GM12865 (cell line): ENCODE measurements at regions not wholly inside any gene's neighbourhood (a gene's known extent, or its start where the extent isn't known, plus 50 kb on each side); places are given as distances from the start of the nearest gene placed in this dataset.

Source experiments
- DNase-seq: peaks from one replicate; pipeline ENCODE4 v3.0.0; 2010; ENCODE audit warnings: low read depth
- H3K4me3 ChIP-seq: 2 replicates; pipeline ENCODE4 v1.5.1; 2011; ENCODE audit warnings: mild to moderate bottlenecking, low read depth, low read length, control low read depth
- CTCF ChIP-seq: IDR thresholded peaks from 2 replicates; pipeline ENCODE4 v1.5.1; 2011; ENCODE audit warnings: low read length, control low read depth, low read depth, inconsistent platforms; ENCODE audit not compliant: insufficient read depth; ENCODE audit errors: missing control alignments

GRCh38 chr14:22070119-22070982, 396.7 kb upstream of the OR4E1 start:
- no peak for TF ChIP-seq CTCF
- peak; percentile 35 for DNase-seq
- H3K4me3 ChIP-seq, result no peak overlapping the region

GRCh38 chr14:22065347-22065746, 391.7 kb upstream of the OR4E1 start:
- no peak for TF ChIP-seq CTCF
- no peak overlapping the region for H3K4me3 ChIP-seq
- no peak for DNase-seq

- DNase-seq, result no peak
- H3K4me3 ChIP-seq, result no peak overlapping the region
- TF ChIP-seq CTCF, result no peak
These were observed 385.6 kb upstream of the OR4E1 start for GRCh38 chr14:22059201-22059600.

- H3K4me3 ChIP-seq, result no peak overlapping the region
- TF ChIP-seq CTCF, result no peak
- no peak for DNase-seq
These were observed 379.2 kb upstream of the OR4E1 start for GRCh38 chr14:22052795-22053194.

GRCh38 chr14:22047115-22047514, 373.5 kb upstream of the OR4E1 start:
- peak; percentile 37 for TF ChIP-seq CTCF
- peak; percentile 55 for DNase-seq
- H3K4me3 ChIP-seq, result no peak overlapping the region

GRCh38 chr14:22046063-22046462, 372.4 kb upstream of the OR4E1 start:
- DNase-seq, result no peak
- H3K4me3 ChIP-seq, result no peak overlapping the region
- TF ChIP-seq CTCF, result no peak

GRCh38 chr14:22044193-22044592, 370.6 kb upstream of the OR4E1 start:
- H3K4me3 ChIP-seq, result no peak overlapping the region
- no peak for TF ChIP-seq CTCF
- DNase-seq, result no peak
